ENCODE measurements at regions not wholly inside any gene's neighbourhood (a gene's known extent, or its start where the extent isn't known, plus 50 kb on each side); places are given as distances from the start of the nearest gene placed in this dataset.

GRCh38 chr4:57254754-57255153 is 144.6 kb upstream of the IGFBP7 start:
- TF ChIP-seq CBX5 (IDR thresholded peaks at IDR 0.05; ENCODE audit: low read depth), result no peak
- no peak for TF ChIP-seq NR2F1 (conservative IDR thresholded peaks at IDR 0.05)
- no peak for TF ChIP-seq CTCF (IDR thresholded peaks at IDR 0.05 in 2 of 3, conservative IDR thresholded peaks at IDR 0.05 in 1 of 3; ENCODE audit: control insufficient read depth in 2 of 3, extremely low read depth in 1 of 3, insufficient read depth in 1 of 3, low read depth in 3 of 3, low read length in 3 of 3)
- TF ChIP-seq MEF2A (IDR thresholded peaks at IDR 0.05; ENCODE audit: insufficient read depth, low read depth, low read length), result no peak
- TF ChIP-seq REST (IDR thresholded peaks at IDR 0.05; ENCODE audit: low read depth, low read length), result no peak
- TF ChIP-seq ESRRA (IDR thresholded peaks at IDR 0.05; ENCODE audit: low read length), result no peak
- no peak for TF ChIP-seq USF2 (IDR thresholded peaks at IDR 0.05; ENCODE audit: borderline replicate concordance, low read depth, low read length)
- no peak for TF ChIP-seq ZBED1 (IDR thresholded peaks at IDR 0.05; ENCODE audit: borderline replicate concordance)
- TF ChIP-seq NFXL1 (IDR thresholded peaks at IDR 0.05; ENCODE audit: borderline replicate concordance), result no peak
- TF ChIP-seq SPI1 (IDR thresholded peaks at IDR 0.05; ENCODE audit: borderline replicate concordance, insufficient read depth, low read depth, low read length), result no peak
- no peak for TF ChIP-seq ZNF384 (IDR thresholded peaks at IDR 0.05; ENCODE audit: borderline replicate concordance, low read depth, low read length)
- TF ChIP-seq SMC3 (IDR thresholded peaks at IDR 0.05; ENCODE audit: borderline replicate concordance, low read length), result no peak

Data from GM12878 (cell line).